CD4-positive, alpha-beta T cell (primary cell): ENCODE measurements at regions not wholly inside any gene's neighbourhood (a gene's known extent, or its start where the extent isn't known, plus 50 kb on each side); places are given as distances from the start of the nearest gene placed in this dataset.

Experiments
- ATAC-seq: fragments of 200-7000 bp; cut with Tn5 transposase; one replicate; pipeline ENCODE4 v1.10.0; 2022; ENCODE audit warnings: mild to moderate bottlenecking; ENCODE audit not compliant: poor library complexity
- CTCF ChIA-PET: fragments of 350-600 bp; sonication (Branson Sonifier 250); formaldehyde crosslinking; loops from one replicate; lab custom pipeline; 2021; ENCODE audit warnings: antibody characterized with exemption, inconsistent platforms; lab: Charles Lee
- POLR2A ChIA-PET: fragments of 350-600 bp; sonication (Branson Sonifier 250); formaldehyde crosslinking; loops from one replicate; lab custom pipeline; 2021; ENCODE audit warnings: antibody characterized with exemption, inconsistent platforms; lab: Charles Lee
- DNase-seq, 14 experiments: peaks; one replicate each; pipeline ENCODE4 v3.0.0-alpha.2; 2013 to 2020; ENCODE audit warnings: mixed read lengths in 2 of 14
- H3K27ac ChIP-seq, 2 donors: one replicate each; pipeline versions ENCODE4 v1.5.1 to v1.7.0; 2013; ENCODE audit warnings: low read length in 2 of 2, low read depth in 1 of 2, mild to moderate bottlenecking in 1 of 2
- H3K27me3 ChIP-seq, 2 experiments: 1 replicate in 1 of 2; 2 replicates in 1 of 2; pipeline versions ENCODE4 v1.6.1 to v1.7.0; 2013; ENCODE audit warnings: low read length in 2 of 2, control low read depth in 1 of 2, mild to moderate bottlenecking in 1 of 2, moderate library complexity in 1 of 2; ENCODE audit not compliant: insufficient read depth in 2 of 2, control insufficient read depth in 1 of 2
- H3K36me3 ChIP-seq: one replicate; pipeline ENCODE4 v1.6.1; 2013; ENCODE audit warnings: low read length, control low read depth; ENCODE audit not compliant: insufficient read depth
- H3K4me1 ChIP-seq: one replicate; pipeline ENCODE4 v1.6.1; 2013; ENCODE audit warnings: low read length, control low read depth; ENCODE audit not compliant: insufficient read depth
- H3K4me3 ChIP-seq: one replicate; pipeline ENCODE4 v1.5.1; 2013; ENCODE audit warnings: mild to moderate bottlenecking, low read length, moderate library complexity
- H3K9me3 ChIP-seq, 2 experiments: 1 replicate in 1 of 2; 2 replicates in 1 of 2; pipeline versions ENCODE4 v1.6.1 to v1.7.0; 2013; ENCODE audit warnings: low read length in 2 of 2, mild to moderate bottlenecking in 2 of 2, control low read depth in 1 of 2, moderate library complexity in 1 of 2; ENCODE audit not compliant: control insufficient read depth in 1 of 2, insufficient read depth in 1 of 2
- H3K27ac Mint-ChIP-seq: one replicate; pipeline ENCODE4 v1.8.0; 2020; ENCODE audit warnings: mixed read lengths
- H3K27me3 Mint-ChIP-seq: one replicate; pipeline ENCODE4 v1.8.0; 2021; ENCODE audit warnings: mixed read lengths
- H3K36me3 Mint-ChIP-seq: one replicate; pipeline ENCODE4 v1.8.0; 2021; ENCODE audit warnings: low read depth, mixed read lengths
- H3K4me1 Mint-ChIP-seq: one replicate; pipeline ENCODE4 v1.8.0; 2021; ENCODE audit warnings: low read depth, mixed read lengths
- H3K4me3 Mint-ChIP-seq: one replicate; pipeline ENCODE4 v1.8.0; 2020; ENCODE audit warnings: mild to moderate bottlenecking, mixed read lengths
- H3K9me3 Mint-ChIP-seq: one replicate; pipeline ENCODE4 v1.8.0; 2020; ENCODE audit warnings: mixed read lengths
- intact Hi-C, 2 experiments: fragments of 100-400 bp; cut with DNase I in 1 of 2; cut with micrococcal nuclease in 1 of 2; formaldehyde crosslinking; loops; one replicate each; pipeline versions ENCODE4 v1.15.1 to v1.9.0; 2023 to 2025; cut with DNase I, micrococcal nuclease
- TF ChIP-seq, protein P1 (sequence below): fragments of 200-600 bp; IDR thresholded peaks from one replicate; pipeline ENCODE4 v1.8.0; 2022; ENCODE audit warnings: antibody characterized with exemption, mild to moderate bottlenecking

DNA sequence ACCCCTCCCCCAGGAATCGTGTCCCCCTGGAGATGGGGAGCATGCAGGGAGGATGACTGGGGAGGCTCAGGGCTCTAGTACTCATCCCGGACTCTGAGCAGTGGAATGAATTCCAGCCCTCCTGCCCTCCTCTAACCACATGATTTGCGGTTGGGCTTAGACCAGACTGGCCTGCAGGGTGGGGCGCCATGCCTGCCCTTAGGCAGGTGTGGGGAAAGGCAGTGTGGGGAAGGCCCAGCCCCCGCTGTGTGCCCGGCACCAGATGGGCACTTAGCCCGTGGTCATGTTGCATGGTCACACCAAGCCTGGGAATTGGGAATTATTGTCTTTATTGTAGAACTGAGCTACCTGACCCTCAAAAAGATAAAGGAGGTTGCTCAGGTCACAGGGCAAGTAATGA, 283.8 kb downstream of the TLE3 start:
- H3K9me3 ChIP-seq, result no peaks in the 10 kb centered on the region
- Mint-ChIP-seq H3K4me1 (no peaks in the 10 kb centered on the region), H3K4me3 (no peak overlapping the region), H3K27ac (no peak overlapping the region), H3K36me3 (no peaks in the 10 kb centered on the region), H3K9me3 (no peaks in the 10 kb centered on the region), H3K27me3 (no peaks in the 10 kb centered on the region)
- ATAC-seq, result no peak
- H3K4me1 ChIP-seq, result no peaks in the 10 kb centered on the region
- DNase-seq, result no peak
- TF ChIP-seq, protein P1, sequence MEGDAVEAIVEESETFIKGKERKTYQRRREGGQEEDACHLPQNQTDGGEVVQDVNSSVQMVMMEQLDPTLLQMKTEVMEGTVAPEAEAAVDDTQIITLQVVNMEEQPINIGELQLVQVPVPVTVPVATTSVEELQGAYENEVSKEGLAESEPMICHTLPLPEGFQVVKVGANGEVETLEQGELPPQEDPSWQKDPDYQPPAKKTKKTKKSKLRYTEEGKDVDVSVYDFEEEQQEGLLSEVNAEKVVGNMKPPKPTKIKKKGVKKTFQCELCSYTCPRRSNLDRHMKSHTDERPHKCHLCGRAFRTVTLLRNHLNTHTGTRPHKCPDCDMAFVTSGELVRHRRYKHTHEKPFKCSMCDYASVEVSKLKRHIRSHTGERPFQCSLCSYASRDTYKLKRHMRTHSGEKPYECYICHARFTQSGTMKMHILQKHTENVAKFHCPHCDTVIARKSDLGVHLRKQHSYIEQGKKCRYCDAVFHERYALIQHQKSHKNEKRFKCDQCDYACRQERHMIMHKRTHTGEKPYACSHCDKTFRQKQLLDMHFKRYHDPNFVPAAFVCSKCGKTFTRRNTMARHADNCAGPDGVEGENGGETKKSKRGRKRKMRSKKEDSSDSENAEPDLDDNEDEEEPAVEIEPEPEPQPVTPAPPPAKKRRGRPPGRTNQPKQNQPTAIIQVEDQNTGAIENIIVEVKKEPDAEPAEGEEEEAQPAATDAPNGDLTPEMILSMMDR, result no peak
- ChIA-PET POLR2A (no interaction called here), CTCF (no interaction called here)
- intact Hi-C loops, result no loop called here
- no peak overlapping the region for H3K27ac ChIP-seq
- H3K27me3 ChIP-seq, result no peaks in the 10 kb centered on the region
- H3K36me3 ChIP-seq, result no peaks in the 10 kb centered on the region
- H3K4me3 ChIP-seq, result no peak overlapping the region

DNA sequence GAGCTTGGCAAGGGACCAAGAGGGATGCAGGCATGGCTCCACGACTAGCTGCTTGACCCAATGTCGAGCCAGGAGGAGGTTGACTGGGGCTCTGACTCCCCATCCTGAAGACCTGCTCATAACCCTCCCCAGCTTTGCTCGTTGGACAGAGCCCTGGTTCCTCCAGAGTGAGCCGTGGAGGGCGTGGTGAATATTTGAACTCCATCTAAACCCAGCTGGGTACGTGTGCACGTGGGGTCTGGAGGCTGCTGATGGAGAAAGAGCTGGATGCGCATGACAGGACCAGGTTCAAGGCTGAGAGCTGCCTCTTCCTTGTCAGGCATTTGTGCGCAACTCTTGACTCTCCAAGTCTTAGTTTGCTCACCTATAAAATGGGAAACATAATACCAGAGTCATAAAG, 282.8 kb downstream of the TLE3 start:
- ChIA-PET POLR2A (no interaction called here), CTCF (no interaction called here)
- Histone ChIP-seq H3K9me3 (no peaks in the 10 kb centered on the region), H3K27ac (no peak overlapping the region), H3K36me3 (no peaks in the 10 kb centered on the region), H3K4me3 (no peak overlapping the region), H3K4me1 (no peaks in the 10 kb centered on the region), H3K27me3 (no peaks in the 10 kb centered on the region)
- no peaks in the 10 kb centered on the region for H3K27me3 Mint-ChIP-seq
- H3K4me3 Mint-ChIP-seq, result no peak overlapping the region
- ATAC-seq (no peak), DNase-seq (no peak)
- intact Hi-C loops, result no loop called here
- no peak overlapping the region for H3K27ac Mint-ChIP-seq
- H3K9me3 Mint-ChIP-seq, result no peaks in the 10 kb centered on the region
- no peaks in the 10 kb centered on the region for H3K4me1 Mint-ChIP-seq
- H3K36me3 Mint-ChIP-seq, result no peaks in the 10 kb centered on the region
- TF ChIP-seq, protein P1, result no peak

DNA sequence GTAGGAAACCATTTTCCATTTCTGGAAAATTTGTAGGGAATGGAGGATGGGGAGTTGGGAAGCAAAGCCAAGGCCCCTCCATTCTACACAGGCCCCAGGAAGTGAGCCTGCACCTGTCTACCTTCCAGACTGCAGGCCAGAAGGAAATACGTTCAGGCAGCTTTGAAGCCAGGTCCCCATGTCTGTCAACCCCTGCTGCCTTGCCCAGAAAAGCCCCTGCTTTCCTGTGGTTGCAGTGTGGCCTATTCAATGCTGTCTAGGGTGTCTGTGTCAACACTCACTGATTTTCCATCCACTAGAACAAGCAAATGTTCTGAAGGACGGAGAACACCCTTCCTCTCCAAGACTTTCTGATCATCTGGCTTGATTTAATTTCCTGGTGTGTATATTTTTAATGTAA, 281.9 kb downstream of the TLE3 start:
- no peak overlapping the region for H3K4me3 Mint-ChIP-seq
- H3K27ac Mint-ChIP-seq, result no peak overlapping the region
- no peak overlapping the region for H3K27ac ChIP-seq
- no peaks in the 10 kb centered on the region for H3K4me1 Mint-ChIP-seq
- ChIA-PET POLR2A (no interaction called here), CTCF (no interaction called here)
- ATAC-seq (no peak), DNase-seq (no peak)
- no peaks in the 10 kb centered on the region for H3K4me1 ChIP-seq
- TF ChIP-seq, protein P1, result no peak
- H3K27me3 ChIP-seq, result no peaks in the 10 kb centered on the region
- no peaks in the 10 kb centered on the region for H3K9me3 ChIP-seq
- H3K4me3 ChIP-seq, result no peak overlapping the region
- intact Hi-C loops, result no loop called here
- H3K36me3 ChIP-seq, result no peaks in the 10 kb centered on the region
- H3K9me3 Mint-ChIP-seq, result no peaks in the 10 kb centered on the region
- no peaks in the 10 kb centered on the region for H3K36me3 Mint-ChIP-seq
- no peaks in the 10 kb centered on the region for H3K27me3 Mint-ChIP-seq
